ENCODE measurements at regions not wholly inside any gene's neighbourhood (a gene's known extent, or its start where the extent isn't known, plus 50 kb on each side); places are given as distances from the start of the nearest gene placed in this dataset.

GRCh38 chrX:9166584-9166944 is 132.6 kb upstream of the FAM9B start:
- ATAC-seq = no peak
- TF ChIP-seq ZNF8 (CRISPR knock-in tag; IDR thresholded peaks at IDR 0.05) (no peak), BACH2 (CRISPR knock-in tag; IDR thresholded peaks at IDR 0.05; ENCODE audit: borderline replicate concordance) (no peak), CREB5 (CRISPR knock-in tag; IDR thresholded peaks at IDR 0.05; ENCODE audit: low read depth) (no peak), ZNF70 (CRISPR knock-in tag; IDR thresholded peaks at IDR 0.05) (no peak), RARB (CRISPR knock-in tag; IDR thresholded peaks at IDR 0.05) (no peak), ZC3H10 (CRISPR knock-in tag; IDR thresholded peaks at IDR 0.05) (no peak), PATZ1 (CRISPR knock-in tag; IDR thresholded peaks at IDR 0.05; ENCODE audit: borderline replicate concordance) (no peak), CSDC2 (CRISPR knock-in tag; IDR thresholded peaks at IDR 0.05) (no peak), ISL1 (CRISPR knock-in tag; IDR thresholded peaks at IDR 0.05) (no peak), ARNTL (CRISPR knock-in tag; IDR thresholded peaks at IDR 0.05; ENCODE audit: borderline replicate concordance, low read depth) (no peak), GLIS3 (CRISPR knock-in tag; IDR thresholded peaks at IDR 0.05) (no peak), ZFP3 (CRISPR knock-in tag; IDR thresholded peaks at IDR 0.05) (no peak)

GRCh38 chrX:9171841-9172463 is 138.0 kb upstream of the FAM9B start:
- no peak for ATAC-seq
- TF ChIP-seq TCF4 (CRISPR knock-in tag; IDR thresholded peaks at IDR 0.05; ENCODE audit: borderline replicate concordance) (no peak), ZC3H10 (CRISPR knock-in tag; IDR thresholded peaks at IDR 0.05) (no peak), ZNF565 (CRISPR knock-in tag; conservative IDR thresholded peaks at IDR 0.05; ENCODE audit: low read depth) (no peak), ZFP30 (CRISPR knock-in tag; IDR thresholded peaks at IDR 0.05) (no peak), ARNTL (CRISPR knock-in tag; IDR thresholded peaks at IDR 0.05; ENCODE audit: borderline replicate concordance, low read depth) (no peak), CSRNP3 (CRISPR knock-in tag; IDR thresholded peaks at IDR 0.05) (no peak), TOX (CRISPR knock-in tag; IDR thresholded peaks at IDR 0.05; ENCODE audit: borderline replicate concordance) (no peak), GLIS3 (CRISPR knock-in tag; IDR thresholded peaks at IDR 0.05) (no peak), POU6F1 (CRISPR knock-in tag; IDR thresholded peaks at IDR 0.05; ENCODE audit: borderline replicate concordance, low read depth) (no peak), OSR1 (CRISPR knock-in tag; IDR thresholded peaks at IDR 0.05) (no peak), SNAI2 (CRISPR knock-in tag; IDR thresholded peaks at IDR 0.05) (no peak)

GRCh38 chrX:9172464-9172850 is 138.5 kb upstream of the FAM9B start:
- no peak for TF ChIP-seq ISL1 (CRISPR knock-in tag; IDR thresholded peaks at IDR 0.05)
- ATAC-seq = no peak

- no peak for TF ChIP-seq TOX (CRISPR knock-in tag; IDR thresholded peaks at IDR 0.05; ENCODE audit: borderline replicate concordance)
- TF ChIP-seq ARNTL (CRISPR knock-in tag; IDR thresholded peaks at IDR 0.05; ENCODE audit: borderline replicate concordance, low read depth) = no peak
- TF ChIP-seq ZFP3 (CRISPR knock-in tag; IDR thresholded peaks at IDR 0.05) = no peak
- TF ChIP-seq ZC3H10 (CRISPR knock-in tag; IDR thresholded peaks at IDR 0.05) = no peak
- TF ChIP-seq PPARA (CRISPR knock-in tag; IDR thresholded peaks at IDR 0.05; ENCODE audit: borderline replicate concordance) = no peak
- no peak for TF ChIP-seq GLIS3 (CRISPR knock-in tag; IDR thresholded peaks at IDR 0.05)
- TF ChIP-seq ZFP30 (CRISPR knock-in tag; IDR thresholded peaks at IDR 0.05) = no peak
- ATAC-seq = no peak
Measured at GRCh38 chrX:9180623-9181022, 146.7 kb upstream of the FAM9B start.

- no peak for TF ChIP-seq TOX (CRISPR knock-in tag; IDR thresholded peaks at IDR 0.05; ENCODE audit: borderline replicate concordance)
- TF ChIP-seq CSRNP3 (CRISPR knock-in tag; IDR thresholded peaks at IDR 0.05) = no peak
- no peak for TF ChIP-seq ZNF8 (CRISPR knock-in tag; IDR thresholded peaks at IDR 0.05)
- TF ChIP-seq ZC3H10 (CRISPR knock-in tag; IDR thresholded peaks at IDR 0.05) = no peak
- TF ChIP-seq ARNTL (CRISPR knock-in tag; IDR thresholded peaks at IDR 0.05; ENCODE audit: borderline replicate concordance, low read depth) = no peak
- TF ChIP-seq GLIS3 (CRISPR knock-in tag; IDR thresholded peaks at IDR 0.05) = no peak
- TF ChIP-seq ZFP30 (CRISPR knock-in tag; IDR thresholded peaks at IDR 0.05) = no peak
- TF ChIP-seq PPARA (CRISPR knock-in tag; IDR thresholded peaks at IDR 0.05; ENCODE audit: borderline replicate concordance) = no peak
- TF ChIP-seq TCF4 (CRISPR knock-in tag; IDR thresholded peaks at IDR 0.05; ENCODE audit: borderline replicate concordance) = no peak
- TF ChIP-seq ISL1 (CRISPR knock-in tag; IDR thresholded peaks at IDR 0.05) = no peak
- TF ChIP-seq CSDC2 (CRISPR knock-in tag; IDR thresholded peaks at IDR 0.05) = no peak
- TF ChIP-seq CREB5 (CRISPR knock-in tag; IDR thresholded peaks at IDR 0.05; ENCODE audit: low read depth) = no peak
- TF ChIP-seq ZFP3 (CRISPR knock-in tag; IDR thresholded peaks at IDR 0.05) = no peak
- no peak for ATAC-seq
Measured at GRCh38 chrX:9182041-9182440, 148.1 kb upstream of the FAM9B start.
